Sigmoid colon (tissue), 4 donors: ENCODE measurements at regions not wholly inside any gene's neighbourhood (a gene's known extent, or its start where the extent isn't known, plus 50 kb on each side); places are given as distances from the start of the nearest gene placed in this dataset.

ENCODE experiments used
- POLR2A ChIP-seq, 2 donors: fragments of 450-650 bp; IDR thresholded peaks; one replicate each; pipeline ENCODE4 v1.6.1; 2016; ENCODE audit warnings: antibody characterized with exemption in 2 of 2, mild to moderate bottlenecking in 2 of 2, moderate library complexity in 2 of 2
- POLR2AphosphoS5 ChIP-seq, 4 donors: sonication (generic); formaldehyde crosslinking; IDR thresholded peaks; one replicate each; pipeline ENCODE4 v1.6.1; 2017; ENCODE audit warnings: antibody characterized with exemption in 4 of 4
- TF ChIP-seq, protein P1 (sequence below), 4 experiments: fragments of 450-650 bp in 3 of 4; fragments of 200-600 bp in 1 of 4; IDR thresholded peaks; one replicate each; pipeline ENCODE4 v1.5.1; 2016 to 2019; ENCODE audit warnings: antibody characterized with exemption in 4 of 4, mild to moderate bottlenecking in 3 of 4, moderate library complexity in 2 of 4

DNA sequence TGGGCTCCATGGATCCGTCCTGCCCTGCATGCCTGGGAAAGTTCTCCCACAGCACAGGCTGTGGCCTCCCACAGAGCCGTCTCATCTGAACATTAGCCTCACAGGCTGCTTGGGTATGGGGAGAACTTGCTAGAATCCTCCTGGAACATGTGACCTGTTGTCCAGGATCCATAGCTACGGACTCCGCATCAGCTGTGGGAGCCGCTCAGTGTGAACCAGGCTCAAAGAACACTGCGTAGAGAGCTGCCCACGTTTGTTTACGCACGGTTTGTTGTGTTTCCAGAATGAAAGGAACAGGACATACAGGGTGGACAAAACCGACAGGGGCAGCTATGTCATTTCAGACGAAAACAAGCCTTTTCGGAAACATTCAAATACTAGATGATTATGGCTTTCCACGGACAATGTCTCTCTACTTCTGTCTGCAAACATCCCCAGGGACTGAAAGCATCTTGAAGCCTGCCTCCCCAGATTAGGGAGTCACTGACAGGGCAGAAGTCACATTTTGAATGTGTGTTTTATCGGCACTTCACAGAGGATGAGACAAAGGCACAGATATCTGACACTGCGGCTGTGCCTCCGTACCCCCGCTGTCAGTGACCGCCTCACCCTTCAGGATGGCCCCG, 390.3 kb downstream of the GADD45G start:
- TF ChIP-seq POLR2AphosphoS5 (IDR thresholded peaks at IDR 0.05) (no peak), POLR2A (IDR thresholded peaks at IDR 0.05) (no peak)
- TF ChIP-seq, protein P1, sequence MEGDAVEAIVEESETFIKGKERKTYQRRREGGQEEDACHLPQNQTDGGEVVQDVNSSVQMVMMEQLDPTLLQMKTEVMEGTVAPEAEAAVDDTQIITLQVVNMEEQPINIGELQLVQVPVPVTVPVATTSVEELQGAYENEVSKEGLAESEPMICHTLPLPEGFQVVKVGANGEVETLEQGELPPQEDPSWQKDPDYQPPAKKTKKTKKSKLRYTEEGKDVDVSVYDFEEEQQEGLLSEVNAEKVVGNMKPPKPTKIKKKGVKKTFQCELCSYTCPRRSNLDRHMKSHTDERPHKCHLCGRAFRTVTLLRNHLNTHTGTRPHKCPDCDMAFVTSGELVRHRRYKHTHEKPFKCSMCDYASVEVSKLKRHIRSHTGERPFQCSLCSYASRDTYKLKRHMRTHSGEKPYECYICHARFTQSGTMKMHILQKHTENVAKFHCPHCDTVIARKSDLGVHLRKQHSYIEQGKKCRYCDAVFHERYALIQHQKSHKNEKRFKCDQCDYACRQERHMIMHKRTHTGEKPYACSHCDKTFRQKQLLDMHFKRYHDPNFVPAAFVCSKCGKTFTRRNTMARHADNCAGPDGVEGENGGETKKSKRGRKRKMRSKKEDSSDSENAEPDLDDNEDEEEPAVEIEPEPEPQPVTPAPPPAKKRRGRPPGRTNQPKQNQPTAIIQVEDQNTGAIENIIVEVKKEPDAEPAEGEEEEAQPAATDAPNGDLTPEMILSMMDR (IDR thresholded peaks at IDR 0.05) = no peak
